Gastrocnemius medialis (tissue), 4 donors: ENCODE measurements at regions not wholly inside any gene's neighbourhood (a gene's known extent, or its start where the extent isn't known, plus 50 kb on each side); places are given as distances from the start of the nearest gene placed in this dataset.

Source experiments
- POLR2A ChIP-seq, 2 donors: fragments of 450-650 bp; IDR thresholded peaks; one replicate each; pipeline ENCODE4 v1.6.1; 2017; ENCODE audit warnings: antibody characterized with exemption in 2 of 2, mild to moderate bottlenecking in 2 of 2, moderate library complexity in 2 of 2
- TF ChIP-seq, protein P1 (sequence below), 5 experiments: fragments of 450-650 bp in 3 of 5; fragments of 200-600 bp in 2 of 5; sonication (generic) in 2 of 5; IDR thresholded peaks in 4 of 5; conservative IDR thresholded peaks in 1 of 5; 1 replicate in 4 of 5; 2 replicates in 1 of 5; pipeline ENCODE4 v1.5.1; 2016 to 2019; ENCODE audit warnings: antibody characterized with exemption in 5 of 5, mild to moderate bottlenecking in 3 of 5, moderate library complexity in 3 of 5

DNA sequence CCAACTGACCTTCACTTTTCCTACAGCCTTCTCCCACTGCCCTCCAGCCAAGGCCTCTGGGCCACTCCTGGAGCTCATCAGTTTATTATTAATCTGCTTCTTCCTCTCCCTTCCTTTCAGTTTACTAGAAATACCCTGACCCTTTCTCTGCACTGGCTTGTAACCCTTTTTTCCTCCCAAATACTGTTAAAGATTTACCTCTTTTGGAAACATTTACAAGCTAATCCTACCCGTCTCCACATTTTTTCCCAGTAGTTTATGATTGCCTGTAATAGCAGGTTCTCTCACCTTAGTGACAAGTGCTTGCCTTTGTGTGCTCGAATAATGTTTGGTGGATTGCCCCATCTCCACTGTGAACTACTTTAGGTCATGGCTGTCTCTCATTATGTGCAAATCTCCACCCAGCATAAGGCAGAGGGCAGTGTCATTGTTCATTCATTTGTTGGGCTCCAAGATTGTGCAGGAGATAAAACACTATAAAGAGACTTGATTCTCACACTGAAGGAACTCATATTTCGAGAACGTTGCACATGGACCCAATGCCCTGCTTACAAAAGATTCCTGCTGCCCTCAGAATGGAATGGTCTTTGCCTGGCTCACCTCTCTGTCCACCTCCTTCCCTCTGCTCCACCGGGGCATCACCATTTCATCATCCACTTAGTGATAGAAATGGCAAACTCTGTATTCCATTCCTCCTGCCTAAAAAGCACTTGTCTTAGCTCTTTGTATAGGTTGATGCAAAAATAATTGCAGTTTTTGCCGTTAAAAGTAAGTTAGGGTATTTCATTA lies 491.1 kb downstream of the UTRN start:
- no peak for TF ChIP-seq POLR2A (IDR thresholded peaks at IDR 0.05)
- TF ChIP-seq, protein P1, sequence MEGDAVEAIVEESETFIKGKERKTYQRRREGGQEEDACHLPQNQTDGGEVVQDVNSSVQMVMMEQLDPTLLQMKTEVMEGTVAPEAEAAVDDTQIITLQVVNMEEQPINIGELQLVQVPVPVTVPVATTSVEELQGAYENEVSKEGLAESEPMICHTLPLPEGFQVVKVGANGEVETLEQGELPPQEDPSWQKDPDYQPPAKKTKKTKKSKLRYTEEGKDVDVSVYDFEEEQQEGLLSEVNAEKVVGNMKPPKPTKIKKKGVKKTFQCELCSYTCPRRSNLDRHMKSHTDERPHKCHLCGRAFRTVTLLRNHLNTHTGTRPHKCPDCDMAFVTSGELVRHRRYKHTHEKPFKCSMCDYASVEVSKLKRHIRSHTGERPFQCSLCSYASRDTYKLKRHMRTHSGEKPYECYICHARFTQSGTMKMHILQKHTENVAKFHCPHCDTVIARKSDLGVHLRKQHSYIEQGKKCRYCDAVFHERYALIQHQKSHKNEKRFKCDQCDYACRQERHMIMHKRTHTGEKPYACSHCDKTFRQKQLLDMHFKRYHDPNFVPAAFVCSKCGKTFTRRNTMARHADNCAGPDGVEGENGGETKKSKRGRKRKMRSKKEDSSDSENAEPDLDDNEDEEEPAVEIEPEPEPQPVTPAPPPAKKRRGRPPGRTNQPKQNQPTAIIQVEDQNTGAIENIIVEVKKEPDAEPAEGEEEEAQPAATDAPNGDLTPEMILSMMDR (IDR thresholded peaks at IDR 0.05 in 4 of 5, conservative IDR thresholded peaks at IDR 0.05 in 1 of 5): no peak
